HG03457 (cell line): ENCODE measurements at regions not wholly inside any gene's neighbourhood (a gene's known extent, or its start where the extent isn't known, plus 50 kb on each side); places are given as distances from the start of the nearest gene placed in this dataset.

Source experiments
- ATAC-seq: cut with Tn5 transposase; IDR thresholded peaks from one replicate; pipeline ENCODE4 v1.9.1; 2021; ENCODE audit warnings: moderate number of reproducible peaks; ENCODE audit not compliant: unreplicated experiment

GRCh38 chr4:128573781-128574508 is 235.6 kb upstream of the JADE1 start:
- no peak for ATAC-seq

GRCh38 chr4:128572778-128573241 is 236.7 kb upstream of the JADE1 start:
- no peak for ATAC-seq

DNA sequence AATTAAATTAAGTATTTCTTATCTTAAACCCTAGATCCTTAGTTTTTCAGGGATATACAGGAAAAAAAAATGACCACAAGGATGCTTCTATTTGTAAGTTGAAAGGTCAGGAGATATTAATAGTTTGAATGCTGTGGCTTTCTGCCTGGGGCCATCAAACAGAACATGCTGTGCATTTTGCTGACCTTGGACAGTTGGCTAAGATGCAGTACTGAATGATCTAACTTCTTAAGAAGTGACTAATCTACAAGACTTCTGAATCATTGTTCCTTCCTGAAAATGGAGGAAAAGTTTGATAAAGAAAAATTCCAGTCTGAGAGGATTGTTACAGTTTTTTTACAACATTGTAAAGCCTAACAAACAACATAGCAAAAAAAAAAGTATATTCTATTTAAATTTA is 237.8 kb upstream of the JADE1 start:
- ATAC-seq, result no peak

DNA sequence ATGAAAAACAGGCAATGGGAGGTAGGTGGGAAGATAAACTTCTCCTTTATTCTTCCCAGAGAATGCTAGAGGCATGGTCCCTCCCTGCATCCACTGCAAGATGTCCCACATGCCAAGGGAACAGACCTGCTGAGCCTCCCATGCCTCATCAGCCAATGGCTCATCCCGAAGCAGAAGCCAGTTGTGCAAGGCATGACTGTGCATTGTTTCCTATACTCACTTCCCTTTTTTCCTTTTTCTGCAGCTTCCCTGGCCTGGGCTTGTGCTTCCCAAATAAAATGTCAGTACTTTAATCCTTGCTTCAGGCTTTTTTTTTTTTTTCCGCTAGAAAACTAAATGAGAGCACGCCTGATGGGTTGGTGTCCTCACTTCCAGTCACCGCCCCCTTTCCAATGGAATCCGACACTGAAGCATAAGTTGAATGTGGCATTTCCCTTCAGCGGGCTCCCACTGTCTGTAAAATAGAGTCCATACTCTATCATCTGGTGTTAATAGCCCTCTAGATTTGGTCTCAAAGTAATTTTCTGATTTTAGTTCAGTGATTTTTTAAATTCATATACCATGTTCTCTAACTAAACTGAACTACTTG is 239.0 kb upstream of the JADE1 start:
- ATAC-seq, result no peak

- ATAC-seq, result no peak
Measured at GRCh38 chr4:128566693-128567092, 242.8 kb upstream of the JADE1 start.

DNA sequence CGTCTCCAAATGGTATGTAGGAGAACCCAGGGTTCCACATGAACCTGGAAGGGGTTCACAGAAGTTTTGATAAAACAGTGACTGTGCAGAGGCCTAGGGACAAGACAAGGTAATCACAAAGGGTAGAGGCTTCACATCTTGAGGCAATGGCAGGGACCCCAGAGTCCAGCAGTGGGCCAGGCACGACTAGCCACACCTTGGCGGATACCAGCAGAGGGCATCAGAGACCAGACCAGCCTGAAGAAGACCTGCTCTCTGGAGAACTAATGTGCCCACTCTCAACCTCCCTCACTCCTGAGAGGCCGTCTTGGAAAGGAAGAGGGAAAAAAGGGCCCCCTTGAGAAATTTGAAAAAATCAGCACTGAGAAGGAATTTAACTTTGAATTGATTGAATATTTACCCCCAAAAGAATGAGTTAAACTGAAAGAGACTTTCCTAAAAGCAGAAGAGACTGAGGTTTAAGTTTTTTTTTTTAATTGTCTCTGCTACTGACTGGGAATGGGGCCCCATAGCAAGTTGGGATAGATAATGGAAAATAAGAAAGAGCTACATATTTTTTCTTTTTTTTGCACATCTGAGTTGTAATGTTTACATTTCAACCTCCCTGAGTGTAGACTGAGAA is 243.8 kb upstream of the JADE1 start:
- ATAC-seq, result no peak

DNA sequence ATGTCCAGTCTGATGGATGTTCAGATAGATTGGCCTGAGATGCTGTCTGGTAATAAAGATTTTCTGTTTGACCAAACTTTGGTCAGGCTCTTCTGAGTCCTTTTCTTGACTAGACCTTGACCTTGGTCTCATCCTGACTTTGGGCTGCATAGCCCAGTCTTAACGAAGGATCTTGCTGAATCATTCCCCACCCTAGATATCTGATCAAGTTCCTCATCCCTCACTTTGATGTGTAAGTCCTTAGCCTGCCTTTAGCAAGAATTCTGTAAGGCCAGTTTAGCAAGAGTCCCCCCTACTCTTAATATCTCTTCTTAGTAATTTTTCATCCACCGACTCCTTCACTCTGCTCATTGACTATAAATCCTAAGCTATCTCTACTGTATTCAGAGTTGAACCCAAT is 244.4 kb upstream of the JADE1 start:
- no peak for ATAC-seq

- ATAC-seq, result no peak
Measured at GRCh38 chr4:128564081-128564630, 245.3 kb upstream of the JADE1 start.

- ATAC-seq, result no peak
Measured at GRCh38 chr4:128560754-128561495, 248.6 kb upstream of the JADE1 start.

DNA sequence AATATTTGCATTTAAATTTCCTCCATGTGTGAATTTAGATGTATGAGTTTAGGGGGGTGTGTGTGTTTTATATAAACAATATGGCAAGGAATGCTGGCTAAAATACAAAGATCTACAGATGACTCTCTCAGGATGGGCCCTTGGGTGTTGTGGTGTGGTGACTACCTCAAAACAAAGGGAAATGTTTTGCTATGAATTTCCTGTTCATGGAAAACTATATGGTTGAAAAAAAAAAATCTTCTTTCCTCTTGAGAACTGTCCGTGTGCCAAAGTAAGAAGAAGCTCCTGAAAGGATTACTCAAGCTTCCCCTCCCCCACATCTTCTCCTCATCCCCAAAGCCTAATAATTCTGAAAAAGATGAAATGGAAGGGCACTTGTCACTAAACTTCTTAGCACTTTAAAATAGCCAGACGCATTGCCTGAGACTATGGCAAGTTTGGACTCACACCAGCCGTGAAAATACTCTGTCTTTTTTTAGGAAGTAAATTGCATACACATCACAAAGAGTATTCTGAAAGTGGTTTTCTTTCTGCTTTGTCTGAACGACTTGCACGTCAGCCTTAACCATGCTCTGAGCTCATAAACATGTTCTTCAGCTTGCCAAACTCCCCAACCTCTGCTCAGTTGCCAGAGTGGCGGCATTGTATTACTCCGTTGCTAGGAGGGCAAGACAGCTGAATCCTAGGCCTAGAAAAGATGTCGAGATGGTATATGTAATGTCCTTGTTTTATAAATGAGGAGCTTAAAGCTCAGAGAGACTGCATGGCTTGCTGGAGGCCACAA is 250.4 kb upstream of the JADE1 start:
- no peak for ATAC-seq

- no peak for ATAC-seq
Measured at GRCh38 chr4:128556756-128557155, 252.7 kb upstream of the JADE1 start.

GRCh38 chr4:128553686-128554515 is 255.6 kb upstream of the JADE1 start:
- ATAC-seq, result no peak

DNA sequence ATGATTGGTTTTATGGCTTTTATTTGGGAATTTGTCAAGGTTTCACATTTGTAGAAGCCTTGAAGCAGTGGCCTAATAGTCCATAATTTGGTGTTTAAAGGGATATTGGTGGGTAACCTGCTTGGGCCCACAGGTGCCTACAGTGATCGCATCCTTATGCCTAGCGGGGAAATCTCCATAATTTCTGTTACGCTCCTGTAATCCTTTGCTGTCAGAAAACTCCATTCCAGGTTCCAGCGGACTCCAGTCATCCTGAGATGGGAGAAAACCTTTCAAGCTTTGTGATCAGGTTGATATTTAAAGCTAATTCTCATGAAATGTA is 257.0 kb upstream of the JADE1 start:
- ATAC-seq, result no peak

- ATAC-seq, result no peak
Measured at GRCh38 chr4:128551280-128551679, 258.2 kb upstream of the JADE1 start.

- ATAC-seq, result no peak
Measured at GRCh38 chr4:128550060-128550459, 259.4 kb upstream of the JADE1 start.

DNA sequence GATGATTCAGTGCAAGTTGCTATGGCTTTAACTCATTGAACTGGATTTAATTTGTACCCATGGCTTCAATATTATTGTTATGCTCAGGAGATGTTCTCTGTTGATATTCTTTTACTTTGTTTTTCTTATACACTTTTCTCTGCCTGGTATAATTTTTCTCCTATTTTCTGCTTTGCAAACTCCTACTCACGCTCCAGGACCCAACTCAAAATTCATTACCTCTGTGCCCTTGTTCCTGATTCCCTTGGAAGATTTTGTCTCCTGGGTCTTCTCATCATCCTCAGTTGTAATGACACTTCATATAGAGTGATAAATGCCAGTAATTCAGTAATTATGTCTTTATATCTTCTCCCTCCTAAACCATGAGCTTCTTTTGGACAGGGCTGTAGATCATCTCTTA is 259.9 kb upstream of the JADE1 start:
- ATAC-seq, result no peak

GRCh38 chr4:128548381-128548780 is 260.8 kb upstream of the PGRMC2 start:
- no peak for ATAC-seq

- no peak for ATAC-seq
Measured at GRCh38 chr4:128544272-128544671, 256.7 kb upstream of the PGRMC2 start.

DNA sequence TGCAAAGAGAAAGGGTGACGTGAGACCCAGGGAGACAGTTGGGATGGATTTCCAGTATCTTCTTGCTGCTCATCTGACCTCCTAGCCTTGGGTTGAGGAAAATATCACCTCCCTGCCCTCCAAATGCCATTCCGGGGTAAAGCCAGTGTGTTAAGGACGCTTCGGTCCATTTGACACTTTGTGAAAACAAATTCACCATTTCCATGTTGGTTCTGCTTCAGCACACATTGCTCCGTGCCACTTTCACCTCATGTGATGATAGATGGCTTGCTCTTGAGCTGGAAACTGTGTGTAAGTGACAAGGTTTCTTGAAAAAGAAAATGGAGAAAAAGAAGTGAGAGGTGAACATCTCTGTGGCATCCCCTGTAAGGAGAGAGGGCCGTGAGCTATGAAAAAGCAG is 256.1 kb upstream of the PGRMC2 start:
- no peak for ATAC-seq

DNA sequence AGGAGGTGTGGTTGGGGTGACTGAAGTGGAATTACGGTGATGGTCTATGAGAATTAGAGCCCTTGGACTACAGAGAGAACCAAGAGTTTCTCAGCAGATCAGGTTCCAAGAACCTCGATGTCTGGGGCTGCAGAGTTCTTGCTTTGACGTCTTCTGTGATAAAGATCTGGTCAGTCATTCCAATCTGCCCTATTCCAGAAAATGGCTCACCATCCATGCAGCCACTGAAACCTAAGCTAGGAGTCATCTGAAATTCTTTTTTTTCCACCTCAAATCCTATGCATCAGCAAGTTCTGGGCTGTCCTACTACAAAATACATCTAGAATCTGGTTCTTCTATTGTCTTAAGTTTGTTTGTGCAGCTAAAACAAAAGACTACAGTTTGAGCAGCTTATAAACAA is 254.4 kb upstream of the PGRMC2 start:
- ATAC-seq, result no peak
